Stimulated activated CD8-positive, alpha-beta memory T cell treated with anti-CD3 and anti-CD28 coated beads, Interleukin-7, amount 100 ng/mL, for 48 hours (primary cell): ENCODE measurements at regions not wholly inside any gene's neighbourhood (a gene's known extent, or its start where the extent isn't known, plus 50 kb on each side); places are given as distances from the start of the nearest gene placed in this dataset.
"Not testable (repeated sequence)": the region's sequence is repeated elsewhere in the genome, so short reads cannot be mapped to it uniquely, and the experiment has no call there.

Source experiments
- DNase-seq, 2 donors: peaks; one replicate each; pipeline ENCODE4 v3.0.0-alpha.2; 2020; ENCODE audit warnings: low read depth in 1 of 2; ENCODE audit errors: extremely low read depth in 1 of 2

DNA sequence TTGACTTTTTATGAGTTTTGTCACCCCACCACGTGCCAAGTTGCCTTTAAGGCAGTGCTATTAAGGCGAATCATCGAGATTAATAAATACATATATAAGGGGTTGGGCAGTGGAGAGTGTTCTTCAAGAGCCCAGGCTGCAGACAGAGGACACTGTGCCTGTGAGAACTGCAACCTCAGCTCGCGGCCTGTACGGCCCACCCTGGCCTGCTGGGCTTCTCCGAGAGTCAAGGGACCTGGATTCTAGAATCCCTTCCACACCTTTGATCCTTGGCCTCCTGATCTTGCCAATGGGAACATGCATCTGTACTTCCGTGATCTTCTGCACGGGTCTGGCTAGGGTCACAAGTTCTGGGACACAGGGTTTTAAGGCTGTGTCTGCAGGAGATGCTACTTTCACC is 54.5 kb downstream of the IRX5 start:
- no peak for DNase-seq

DNA sequence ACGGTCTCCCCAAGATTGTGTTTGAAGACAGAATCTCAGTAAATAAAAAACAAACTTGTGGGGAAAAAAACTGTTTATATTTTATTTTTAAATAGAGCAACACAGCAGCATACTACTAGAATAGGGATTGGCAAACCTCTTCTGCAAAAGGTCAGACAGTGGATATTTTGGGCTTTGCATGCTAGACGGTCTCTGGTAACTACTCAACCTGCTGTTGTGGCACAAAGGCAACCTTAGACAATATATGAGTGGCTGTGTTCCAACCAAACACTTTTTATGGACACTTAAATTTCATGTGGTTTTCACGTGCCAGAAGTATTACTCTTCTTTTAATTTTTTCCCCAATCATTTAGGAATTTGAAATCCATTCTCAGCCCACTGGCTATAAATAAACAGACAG is 55.0 kb downstream of the IRX5 start:
- DNase-seq, result no peak

DNA sequence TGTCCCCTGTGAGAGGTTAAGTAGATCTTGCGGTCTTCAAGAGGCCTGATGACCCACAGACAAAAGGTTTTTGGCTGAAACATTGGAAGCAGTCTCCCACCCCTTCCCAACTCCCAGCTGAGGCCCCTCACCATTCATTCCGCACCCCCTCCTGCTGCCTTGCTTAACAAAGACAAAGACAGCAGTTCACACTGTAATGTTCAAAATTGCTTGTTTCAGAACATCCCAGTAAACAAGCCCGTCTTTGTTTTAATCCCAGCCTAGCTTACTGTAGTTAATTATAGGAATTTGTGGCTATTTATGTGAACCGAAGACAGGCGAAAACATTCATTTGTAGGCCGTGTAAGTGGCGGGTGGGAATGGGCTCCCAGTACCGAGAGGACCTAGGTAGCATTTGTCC is 55.7 kb downstream of the IRX5 start:
- no peak for DNase-seq

DNA sequence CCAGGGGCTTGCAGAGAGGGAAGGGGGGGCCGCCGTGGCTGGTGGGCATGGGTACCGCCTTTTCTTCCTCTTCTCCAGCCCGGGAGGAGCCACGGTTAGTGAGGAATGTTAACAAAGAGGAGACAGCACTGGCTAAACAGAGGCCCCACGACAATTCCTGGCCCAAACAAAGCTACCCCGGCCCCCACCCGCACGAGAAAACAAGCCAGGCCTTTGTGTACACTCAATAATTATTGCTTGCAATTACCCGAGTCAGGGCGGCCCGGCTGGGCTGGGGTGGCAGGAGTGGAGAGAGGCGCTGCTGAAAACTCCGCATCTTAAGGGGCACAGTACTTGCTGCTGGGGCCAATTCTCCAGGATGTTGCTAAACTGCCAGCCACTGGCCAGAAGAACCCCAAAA is 56.4 kb downstream of the IRX5 start:
- DNase-seq, result no peak

DNA sequence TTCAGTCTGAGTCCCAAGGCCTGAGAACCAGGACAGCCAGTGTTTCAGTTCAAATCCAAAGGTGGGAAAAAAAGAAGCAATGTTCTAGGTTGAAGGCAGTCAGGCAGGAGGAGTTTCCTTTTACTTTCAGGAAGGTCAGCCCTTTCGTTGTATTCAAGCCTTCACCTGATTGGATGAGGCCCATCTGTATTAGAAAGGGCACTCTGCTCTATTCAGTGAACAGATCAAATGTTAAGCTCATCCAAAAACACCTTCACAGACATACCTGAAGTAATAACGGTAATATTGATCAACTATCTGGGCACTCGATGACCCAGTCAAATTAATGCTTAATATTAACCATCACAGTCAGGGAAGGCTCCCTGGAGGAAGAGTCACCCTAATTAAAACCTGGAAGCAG is 60.9 kb downstream of the IRX5 start:
- no peak for DNase-seq

DNA sequence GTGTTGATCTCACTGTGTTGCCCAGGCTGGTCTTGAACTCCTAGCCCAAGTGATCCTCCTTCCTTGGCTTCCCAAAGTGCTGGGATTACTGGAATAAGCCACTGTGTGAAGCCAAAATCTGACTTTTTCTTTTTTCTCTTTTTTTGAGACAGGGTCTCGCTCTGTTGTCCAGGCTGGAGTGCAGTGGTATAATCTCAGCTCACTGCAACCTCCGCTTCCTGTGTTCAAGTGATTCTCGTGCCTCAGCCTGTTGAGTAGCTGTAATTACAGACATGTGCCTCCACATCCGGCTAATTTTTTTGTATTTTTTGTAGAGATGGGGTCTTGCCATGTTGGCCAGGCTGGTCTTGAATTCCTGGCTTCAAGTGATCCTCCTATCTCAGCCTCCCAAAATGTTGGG is 61.3 kb downstream of the IRX5 start:
- DNase-seq, result not testable (repeated sequence)

DNA sequence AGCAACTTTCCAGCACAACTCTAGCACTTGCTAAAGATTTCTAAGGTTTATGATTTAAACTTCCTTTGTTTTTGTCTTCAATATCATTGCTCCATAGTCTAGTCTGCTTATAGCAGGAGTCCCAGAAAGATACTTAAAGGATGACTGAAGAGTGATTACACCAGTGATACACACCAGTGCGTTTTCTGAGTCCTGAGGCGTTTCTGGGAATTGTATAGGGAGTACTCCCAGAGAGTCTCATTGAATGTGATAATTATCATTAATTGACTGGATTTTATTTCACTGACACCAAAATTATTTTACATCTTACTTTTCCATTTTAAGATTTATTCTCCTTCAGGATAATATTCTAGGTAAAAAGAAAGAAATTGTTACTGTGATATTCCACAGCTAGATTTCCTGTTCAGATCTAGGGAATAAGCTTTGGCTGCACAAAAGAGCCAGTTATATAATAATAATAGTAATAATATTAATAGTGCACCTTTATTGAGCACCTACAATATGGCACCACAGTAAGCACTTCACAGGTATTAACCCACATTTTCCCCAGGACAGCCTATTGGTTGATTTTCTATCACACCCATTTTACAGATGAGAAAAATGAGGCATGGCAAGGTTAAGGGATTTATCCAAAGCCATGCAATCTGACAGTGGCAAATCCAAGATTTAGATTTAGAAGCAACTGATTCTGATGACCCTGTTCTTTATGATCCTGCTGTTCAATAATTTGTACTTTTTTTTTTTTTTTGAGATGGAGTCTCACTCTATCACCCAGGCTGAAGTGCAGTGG is 62.6 kb downstream of the IRX5 start:
- DNase-seq, result no peak

DNA sequence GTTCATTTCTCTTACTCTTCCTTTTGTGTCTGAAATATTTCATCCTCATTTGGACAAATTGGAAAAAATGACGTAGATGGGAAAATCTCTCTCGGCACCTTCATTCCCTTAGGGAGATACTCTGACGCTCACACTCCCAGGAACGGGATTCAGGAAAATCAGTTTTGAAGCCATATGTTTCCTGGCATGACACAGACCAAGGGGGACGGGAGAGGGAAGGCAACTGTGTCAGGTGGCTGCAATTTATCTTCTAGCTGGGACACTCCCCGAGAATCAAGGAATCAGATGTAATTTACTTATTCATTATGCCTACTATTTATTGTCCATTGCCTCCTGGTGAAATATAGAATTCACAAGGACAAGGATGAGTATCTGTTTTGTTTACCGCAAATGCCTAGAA is 65.5 kb downstream of the IRX5 start:
- DNase-seq, result no peak

DNA sequence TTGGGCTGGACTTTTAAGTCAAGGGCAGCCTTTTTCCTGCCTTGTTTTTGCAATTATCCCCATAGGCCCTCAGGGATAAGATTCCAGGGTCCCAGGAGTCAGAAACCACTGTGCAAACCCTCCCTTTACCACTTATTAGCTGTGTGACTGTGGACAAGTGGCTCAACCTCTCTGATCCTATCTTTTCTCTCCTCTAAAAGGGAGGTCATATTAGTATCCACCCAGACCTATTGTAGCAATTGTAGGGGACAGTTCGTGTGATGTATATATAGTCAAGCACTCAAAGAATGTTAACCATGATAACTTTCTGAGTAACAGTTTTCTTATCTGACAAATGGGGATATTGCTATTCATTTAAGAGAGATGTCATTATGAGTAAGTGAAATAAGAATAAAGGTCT is 68.2 kb downstream of the IRX5 start:
- DNase-seq, result no peak

DNA sequence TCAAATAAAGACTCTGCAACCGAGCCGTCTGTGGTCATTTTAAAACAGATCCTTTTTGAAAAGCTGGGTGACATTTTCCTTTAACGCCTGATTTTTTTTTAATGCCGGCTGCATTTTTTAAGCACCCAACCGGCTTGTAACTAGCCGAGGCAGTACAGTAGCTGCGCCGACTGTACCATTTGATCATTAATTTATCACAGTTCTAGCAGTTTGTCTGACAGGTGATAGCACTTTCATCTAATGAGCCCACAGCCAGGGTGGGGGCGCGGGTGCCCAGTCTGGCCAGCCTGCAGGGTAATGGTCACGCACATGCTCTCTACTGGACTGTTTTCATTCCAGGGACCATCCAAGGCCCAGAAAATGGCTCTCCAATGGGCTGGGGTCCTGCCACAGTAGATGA is 68.8 kb downstream of the IRX5 start:
- DNase-seq, result no peak

DNA sequence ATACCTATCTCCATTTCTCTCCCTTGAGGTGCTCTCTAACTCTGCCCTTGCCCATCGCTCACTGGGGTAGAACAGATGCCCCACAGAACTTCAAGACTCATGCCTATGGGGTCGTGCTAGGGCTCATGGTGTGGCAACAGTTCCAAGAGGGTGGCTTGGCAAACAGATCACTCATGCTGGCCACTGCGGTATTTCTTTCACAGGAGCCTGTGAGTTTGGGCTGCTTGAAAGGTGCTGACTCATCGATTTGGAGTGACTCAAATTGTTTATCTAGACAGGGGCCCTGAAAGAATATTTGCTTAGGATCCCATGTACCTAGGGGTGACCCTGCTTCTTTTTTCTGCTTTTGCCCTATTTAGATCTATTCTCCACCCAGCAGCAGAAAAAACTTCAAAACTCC is 69.9 kb downstream of the IRX5 start:
- no peak for DNase-seq

DNA sequence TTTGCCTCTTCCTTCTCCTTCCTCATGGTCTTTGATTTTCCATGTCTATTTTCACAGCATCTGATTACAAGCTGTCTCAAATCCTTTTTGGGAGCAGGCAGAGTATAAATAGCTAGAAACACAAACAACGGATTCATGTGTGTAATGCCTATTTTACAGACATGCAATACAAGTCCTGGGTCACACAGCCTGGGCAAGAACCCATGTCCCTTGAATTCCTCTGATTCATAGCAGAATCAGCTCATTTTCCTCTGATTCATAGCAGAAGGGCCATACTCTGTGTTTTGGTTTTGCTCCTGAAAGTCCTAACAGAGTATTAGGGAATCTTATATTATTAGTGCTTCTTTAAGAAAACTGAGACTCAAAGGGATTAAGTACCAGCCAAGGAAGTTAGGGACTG is 71.3 kb downstream of the IRX5 start:
- DNase-seq, result no peak

DNA sequence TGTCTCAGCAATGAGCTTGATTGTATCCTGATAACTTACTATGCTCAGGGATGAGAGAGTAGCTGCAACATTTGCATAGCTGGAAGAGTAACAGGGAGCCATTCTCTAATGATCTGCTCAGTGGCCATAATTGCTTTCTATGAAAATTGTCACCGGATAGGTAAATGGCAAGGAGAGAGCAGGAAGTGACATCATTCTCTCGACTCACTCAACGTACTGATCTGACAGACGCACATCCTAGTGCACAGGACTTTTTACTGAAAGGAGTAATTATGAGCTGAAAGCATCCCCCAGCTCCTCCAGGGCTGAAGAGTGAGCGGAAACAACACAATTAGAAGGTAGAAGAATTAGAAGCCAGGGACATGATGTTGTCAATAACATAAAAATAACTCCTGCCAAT is 71.8 kb downstream of the IRX5 start:
- DNase-seq, result no peak

DNA sequence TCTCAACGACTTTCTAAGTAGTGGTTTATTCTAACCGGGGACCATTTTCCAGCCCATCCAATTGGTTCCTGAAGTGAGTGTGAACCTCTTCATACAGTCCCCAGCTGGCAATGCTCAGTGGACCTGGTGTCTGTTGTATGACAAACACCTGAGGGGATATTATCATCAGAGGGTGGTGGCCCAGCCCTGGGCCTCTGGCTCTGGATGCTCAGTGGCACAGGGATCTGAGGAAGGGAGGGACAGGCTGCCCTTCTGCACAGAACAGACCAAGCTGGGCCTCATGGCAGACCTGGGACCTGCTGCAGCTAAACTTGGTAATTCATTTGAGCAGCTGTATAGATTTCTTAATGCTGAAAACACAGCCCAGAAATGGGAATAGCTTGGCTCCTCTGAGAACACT is 72.6 kb downstream of the IRX5 start:
- no peak for DNase-seq

DNA sequence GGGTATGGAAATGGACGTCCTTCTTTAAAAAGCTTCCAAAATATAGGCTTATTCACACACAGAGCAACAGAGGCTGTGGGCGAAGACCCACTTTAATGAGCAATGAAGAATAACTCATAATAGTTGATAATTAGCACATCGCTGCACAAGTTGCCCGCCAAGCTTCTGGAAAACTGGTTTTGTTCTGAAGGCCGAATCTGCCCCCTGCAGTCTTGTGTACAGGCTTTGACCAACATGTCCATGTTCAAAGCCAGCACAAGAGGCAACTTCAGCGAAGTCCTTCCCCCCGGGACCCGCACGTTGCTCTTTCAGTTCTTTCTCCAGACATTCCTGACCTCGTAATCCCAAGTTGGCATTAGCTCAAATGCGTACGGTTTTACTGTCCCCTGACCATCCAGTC is 73.3 kb downstream of the IRX5 start:
- no peak for DNase-seq

DNA sequence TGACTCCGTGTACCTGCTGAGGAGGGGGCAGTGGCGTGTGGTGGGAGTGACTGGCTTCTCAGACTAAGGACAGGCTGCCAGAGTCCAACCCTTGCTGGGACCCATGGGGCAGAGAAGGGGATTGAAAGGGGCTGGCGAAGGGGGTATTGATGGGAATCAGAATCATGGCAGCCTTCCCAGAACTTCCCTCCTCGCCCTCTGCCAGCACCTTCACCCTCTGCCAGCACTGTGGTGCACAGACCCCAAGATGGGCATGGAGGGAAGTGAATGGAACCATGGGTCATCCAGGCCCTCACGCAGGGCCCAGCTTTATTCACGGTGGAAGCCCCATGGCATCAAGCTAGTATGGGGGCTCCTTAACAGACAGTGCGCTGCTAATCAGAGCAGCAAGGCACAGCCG is 76.8 kb downstream of the IRX5 start:
- DNase-seq, result no peak

DNA sequence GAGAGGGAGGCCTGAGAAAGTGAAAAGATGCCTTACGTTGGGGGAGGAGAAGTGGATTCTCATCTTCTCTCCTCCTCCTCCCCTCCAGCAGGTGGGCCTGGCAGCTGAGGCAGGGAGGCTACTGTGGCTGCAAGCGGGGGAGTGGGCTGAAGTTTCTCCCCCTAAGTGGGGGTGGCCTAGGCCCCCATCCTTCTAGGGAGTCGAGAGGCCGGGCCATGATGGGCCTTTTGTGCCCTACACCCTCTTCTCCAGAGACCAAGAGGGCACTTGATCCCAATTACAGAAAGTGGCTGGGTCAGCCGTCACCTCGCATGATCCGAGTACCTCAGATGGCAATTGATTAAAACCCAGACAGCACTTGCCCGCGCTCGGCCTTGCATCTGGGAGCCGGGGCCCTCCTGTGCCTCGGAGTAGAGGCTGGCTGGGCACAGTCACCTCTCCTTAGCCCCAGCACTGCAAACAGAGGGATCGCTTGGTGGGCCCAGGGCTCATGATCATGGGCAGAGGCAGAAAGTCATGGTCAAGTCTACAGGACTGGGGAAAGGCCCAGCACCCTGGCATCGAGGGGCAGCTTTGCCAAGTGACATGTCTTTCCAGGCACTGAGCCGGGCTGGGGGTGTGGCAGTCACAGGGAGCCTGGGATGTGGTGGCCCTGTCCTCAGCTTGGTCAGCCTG is 78.3 kb downstream of the IRX5 start:
- DNase-seq, result no peak

DNA sequence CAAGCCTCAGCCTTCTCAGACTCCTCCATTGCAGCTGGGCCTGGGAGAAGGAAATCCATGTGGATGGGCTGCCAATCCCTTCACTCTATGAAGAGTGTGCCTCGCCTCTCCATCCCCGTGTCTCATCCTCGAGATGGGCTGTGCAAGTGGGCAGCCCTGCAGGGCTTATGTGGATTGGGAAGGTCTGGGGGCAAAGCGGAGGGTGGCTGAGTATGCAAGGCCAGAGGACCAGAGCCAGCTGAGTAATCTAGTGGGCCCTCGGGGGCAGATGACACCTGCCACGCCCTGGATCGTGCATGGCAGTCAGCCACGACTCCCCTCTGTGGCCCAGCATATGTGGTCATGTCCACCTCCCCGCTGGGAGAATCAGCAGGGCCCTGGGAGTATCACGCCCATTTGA is 78.9 kb downstream of the IRX5 start:
- DNase-seq, result no peak

DNA sequence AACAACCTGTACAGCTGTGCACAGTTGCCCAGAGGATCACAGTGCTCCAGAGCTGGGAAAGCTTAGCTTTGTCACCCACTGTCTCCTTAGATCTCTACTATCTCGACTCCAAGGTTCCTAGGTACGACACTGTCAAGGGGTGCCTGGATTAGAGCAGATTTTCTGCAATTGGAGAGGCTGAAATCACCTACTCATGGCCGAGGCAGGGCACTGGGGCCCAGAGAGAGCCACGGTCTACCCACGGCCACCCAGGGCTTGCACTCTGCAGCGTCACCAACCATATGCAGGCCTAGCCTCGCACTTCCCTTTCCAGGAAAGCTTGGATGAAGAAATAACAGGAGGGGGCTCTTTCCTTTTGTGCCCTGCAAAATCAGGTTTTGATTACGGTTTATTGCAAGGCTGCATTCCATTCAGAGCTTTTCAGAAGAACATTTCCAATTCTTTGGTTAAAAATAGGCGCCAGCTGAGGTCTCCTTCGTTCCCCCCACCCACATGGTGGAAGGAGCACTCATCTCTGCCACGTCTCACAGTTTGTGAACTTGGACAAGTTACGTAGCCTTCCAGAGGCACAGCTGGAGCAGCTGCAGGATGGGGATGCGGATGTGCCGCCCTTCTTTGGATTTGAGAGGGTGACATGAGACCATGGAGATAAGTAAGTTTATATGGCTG is 80.0 kb downstream of the IRX5 start:
- no peak for DNase-seq

DNA sequence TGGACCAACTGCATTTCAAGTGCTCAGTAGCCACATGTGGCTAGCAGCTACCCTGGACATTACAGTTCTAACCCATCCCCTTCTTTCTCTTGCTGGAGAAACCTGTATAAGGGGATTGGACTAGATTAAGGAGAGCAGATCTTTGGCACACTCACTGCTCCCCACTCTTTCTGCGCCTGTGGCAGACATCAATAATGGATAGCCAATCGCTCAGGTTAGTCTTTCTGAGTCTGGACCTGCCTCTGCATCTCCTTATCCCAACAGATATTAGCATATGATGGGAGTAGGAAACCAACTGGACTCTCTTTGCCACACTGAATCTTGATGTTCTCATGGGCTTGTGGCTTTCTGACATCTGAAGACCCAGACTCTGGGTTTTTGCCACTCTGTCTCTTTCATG is 81.7 kb downstream of the IRX5 start:
- no peak for DNase-seq

DNA sequence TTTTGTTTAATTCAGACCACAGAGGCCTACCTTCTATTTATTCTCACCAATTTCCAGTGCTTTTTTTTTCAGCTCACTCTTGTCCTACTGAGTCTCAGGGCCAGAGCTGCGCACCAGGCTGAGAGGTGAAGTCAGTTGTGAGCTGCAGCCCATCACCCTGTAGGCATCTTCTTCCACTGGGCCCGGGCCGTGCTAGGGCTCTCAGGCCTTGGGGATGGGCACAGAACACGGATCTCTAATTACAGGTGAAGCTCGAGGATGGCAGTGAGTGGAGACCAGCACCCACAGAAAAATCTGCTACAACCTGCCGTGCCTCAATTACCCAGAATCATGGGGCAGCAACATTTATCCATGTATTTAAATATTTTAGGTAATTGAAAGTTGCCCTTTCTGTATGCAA is 82.1 kb downstream of the IRX5 start:
- no peak for DNase-seq

DNA sequence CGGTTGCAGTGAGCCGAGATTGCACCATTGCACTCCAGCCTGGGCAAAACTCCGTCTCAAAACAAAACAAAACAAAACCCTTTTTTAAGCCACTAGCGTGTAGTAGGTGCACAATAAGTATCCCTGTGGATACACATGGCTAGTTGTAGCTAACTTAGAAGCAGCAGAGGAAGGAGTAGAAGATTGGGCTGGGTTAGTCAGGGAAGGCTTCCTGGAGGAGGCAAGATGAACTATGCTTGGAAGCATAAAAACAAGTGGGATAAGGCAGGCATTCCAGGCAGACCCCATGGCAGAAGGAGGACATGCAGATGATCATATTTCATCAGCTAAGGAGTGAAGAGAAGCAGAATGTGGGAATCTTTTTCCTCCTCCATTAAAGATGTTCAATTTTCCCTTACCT is 83.4 kb downstream of the IRX5 start:
- DNase-seq, result no peak
